ENCODE measurements at regions not wholly inside any gene's neighbourhood (a gene's known extent, or its start where the extent isn't known, plus 50 kb on each side); places are given as distances from the start of the nearest gene placed in this dataset.
A peak's percentile ranks its signal among the peaks of the same experiment; 100 is the strongest.

- TF ChIP-seq POLR2A (IDR thresholded peaks at IDR 0.05) (no peak), CTCF (IDR thresholded peaks at IDR 0.05 in 4 of 5, conservative IDR thresholded peaks at IDR 0.05 in 1 of 5) (peak; percentile 78 to 91 (median 86))
Observed at GRCh38 chr10:3239066-3239919, 66.7 kb upstream of the PITRM1 start.

All from gastrocnemius medialis (tissue), 4 donors.